Neutrophil (primary cell): ENCODE measurements at regions not wholly inside any gene's neighbourhood (a gene's known extent, or its start where the extent isn't known, plus 50 kb on each side); places are given as distances from the start of the nearest gene placed in this dataset.
A peak's percentile ranks its signal among the peaks of the same experiment; 100 is the strongest.
"Not testable (repeated sequence)": the region's sequence is repeated elsewhere in the genome, so short reads cannot be mapped to it uniquely, and the experiment has no call there.

ENCODE experiments used
- H3K27ac ChIP-seq: fragments of 200-600 bp; sonication (generic); 2 replicates; pipeline ENCODE4 v1.5.1; 2016; ENCODE audit warnings: mild to moderate bottlenecking, moderate library complexity
- H3K27me3 ChIP-seq: fragments of 200-600 bp; sonication (generic); 2 replicates; pipeline ENCODE4 v1.6.0; 2016; ENCODE audit warnings: mild to moderate bottlenecking
- H3K36me3 ChIP-seq: fragments of 200-600 bp; sonication (generic); 2 replicates; pipeline ENCODE4 v1.5.1; 2017
- H3K4me1 ChIP-seq, 2 experiments: fragments of 200-600 bp in 1 of 2; sonication (generic) in 1 of 2; 1 replicate in 1 of 2; 2 replicates in 1 of 2; pipeline versions ENCODE4 v1.5.1 to v1.6.1; 2013 to 2016; ENCODE audit warnings: low read depth in 1 of 2, low read length in 1 of 2, mild to moderate bottlenecking in 1 of 2, moderate library complexity in 1 of 2; ENCODE audit not compliant: control insufficient read depth in 1 of 2, insufficient read depth in 1 of 2
- H3K4me3 ChIP-seq, 2 experiments: fragments of 200-600 bp in 1 of 2; sonication (generic) in 1 of 2; 1 replicate in 1 of 2; 2 replicates in 1 of 2; pipeline ENCODE4 v1.5.1; 2013 to 2016; ENCODE audit warnings: low read depth in 1 of 2, low read length in 1 of 2, mild to moderate bottlenecking in 1 of 2, moderate library complexity in 1 of 2
- H3K9me3 ChIP-seq: fragments of 200-600 bp; sonication (generic); 2 replicates; pipeline ENCODE4 v1.5.1; 2016
- TF ChIP-seq, protein P1 (sequence below): fragments of 200-600 bp; sonication (generic); IDR thresholded peaks from 2 replicates; pipeline ENCODE4 v1.5.1; 2016; ENCODE audit warnings: antibody characterized with exemption

- Histone ChIP-seq H3K27me3 (peaks cover 29% of the 10 kb centered on the region), H3K36me3 (no peaks in the 10 kb centered on the region), H3K4me1 (peaks cover 0 to 4% of the 10 kb centered on the region in 2 experiments), H3K9me3 (no peaks in the 10 kb centered on the region), H3K27ac (no peak overlapping the region), H3K4me3 (peak overlapping the region in 1 of 2 experiments; percentile 24)
- TF ChIP-seq, protein P1, sequence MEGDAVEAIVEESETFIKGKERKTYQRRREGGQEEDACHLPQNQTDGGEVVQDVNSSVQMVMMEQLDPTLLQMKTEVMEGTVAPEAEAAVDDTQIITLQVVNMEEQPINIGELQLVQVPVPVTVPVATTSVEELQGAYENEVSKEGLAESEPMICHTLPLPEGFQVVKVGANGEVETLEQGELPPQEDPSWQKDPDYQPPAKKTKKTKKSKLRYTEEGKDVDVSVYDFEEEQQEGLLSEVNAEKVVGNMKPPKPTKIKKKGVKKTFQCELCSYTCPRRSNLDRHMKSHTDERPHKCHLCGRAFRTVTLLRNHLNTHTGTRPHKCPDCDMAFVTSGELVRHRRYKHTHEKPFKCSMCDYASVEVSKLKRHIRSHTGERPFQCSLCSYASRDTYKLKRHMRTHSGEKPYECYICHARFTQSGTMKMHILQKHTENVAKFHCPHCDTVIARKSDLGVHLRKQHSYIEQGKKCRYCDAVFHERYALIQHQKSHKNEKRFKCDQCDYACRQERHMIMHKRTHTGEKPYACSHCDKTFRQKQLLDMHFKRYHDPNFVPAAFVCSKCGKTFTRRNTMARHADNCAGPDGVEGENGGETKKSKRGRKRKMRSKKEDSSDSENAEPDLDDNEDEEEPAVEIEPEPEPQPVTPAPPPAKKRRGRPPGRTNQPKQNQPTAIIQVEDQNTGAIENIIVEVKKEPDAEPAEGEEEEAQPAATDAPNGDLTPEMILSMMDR, result peak; percentile 92
These were observed 272.5 kb downstream of the RRAGC start for GRCh38 chr1:38586993-38587646.

DNA sequence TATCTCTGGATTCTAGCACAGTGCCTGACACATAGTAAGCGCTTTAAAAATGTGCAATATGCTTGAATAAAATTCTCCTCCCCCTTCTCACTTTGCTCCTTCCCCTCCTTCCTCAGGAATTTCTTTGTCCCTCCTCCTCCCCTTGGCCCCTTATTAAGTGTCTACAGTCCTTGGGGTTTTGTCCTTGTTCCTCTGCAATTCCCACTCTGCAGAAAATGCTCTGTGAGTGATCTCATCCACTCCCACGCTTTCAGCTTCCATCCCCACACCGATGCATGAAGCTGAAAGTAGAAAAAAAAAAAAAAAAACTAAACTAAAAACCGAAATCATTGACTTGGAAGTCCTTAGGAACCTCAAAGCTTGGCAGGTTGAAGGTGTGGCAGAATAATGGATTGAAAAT, 273.6 kb downstream of the RRAGC start:
- H3K4me1 ChIP-seq, result peaks cover 0 to 4% of the 10 kb centered on the region in 2 experiments
- H3K4me3 ChIP-seq, result no peak overlapping the region
- no peaks in the 10 kb centered on the region for H3K36me3 ChIP-seq
- no peak overlapping the region for H3K27ac ChIP-seq
- no peaks in the 10 kb centered on the region for H3K9me3 ChIP-seq
- H3K27me3 ChIP-seq, result peaks cover 37% of the 10 kb centered on the region
- TF ChIP-seq, protein P1, result no peak

DNA sequence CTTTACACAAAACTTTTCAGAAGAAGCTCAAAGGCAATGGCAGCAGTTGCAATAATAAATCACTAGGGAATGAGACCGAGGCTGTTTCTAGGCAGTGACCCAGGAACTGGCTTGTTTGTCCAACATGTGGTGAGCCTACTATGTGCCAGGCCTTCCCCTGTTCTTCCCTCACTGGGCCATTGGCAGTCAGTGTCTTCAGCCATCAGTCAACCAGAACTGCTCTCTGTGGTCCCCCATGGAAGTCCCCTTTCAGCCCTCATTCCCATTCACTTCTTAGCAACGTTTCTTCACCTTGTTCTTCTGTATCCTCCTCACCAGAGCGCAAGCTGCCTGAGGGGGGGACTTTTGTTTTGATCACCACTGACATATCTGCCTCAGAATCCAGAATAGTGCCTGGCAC, 274.1 kb downstream of the RRAGC start:
- TF ChIP-seq, protein P1, result no peak
- Histone ChIP-seq H3K27ac (no peak overlapping the region), H3K9me3 (no peaks in the 10 kb centered on the region), H3K4me3 (no peak overlapping the region), H3K4me1 (peaks cover 0 to 4% of the 10 kb centered on the region in 2 experiments), H3K27me3 (peaks cover 37% of the 10 kb centered on the region), H3K36me3 (no peaks in the 10 kb centered on the region)

- H3K4me1 ChIP-seq, result peaks cover 0 to 4% of the 10 kb centered on the region in 2 experiments
These were observed 274.9 kb downstream of the RRAGC start for GRCh38 chr1:38584448-38585355.

GRCh38 chr1:38583287-38583686, 276.3 kb downstream of the RRAGC start:
- H3K27ac ChIP-seq, H3K36me3 ChIP-seq, H3K9me3 ChIP-seq, H3K4me3 ChIP-seq, H3K4me1 ChIP-seq: not testable (repeated sequence)
- peaks cover 58% of the 10 kb centered on the region for H3K27me3 ChIP-seq

More at GRCh38 chr1:38584448-38585355, 274.9 kb downstream of the RRAGC start:
- no peaks in the 10 kb centered on the region for H3K9me3 ChIP-seq
- no peak overlapping the region for H3K27ac ChIP-seq
- H3K36me3 ChIP-seq, result no peaks in the 10 kb centered on the region
- TF ChIP-seq, protein P1, result no peak
- peaks cover 44% of the 10 kb centered on the region for H3K27me3 ChIP-seq
- no peak overlapping the region for H3K4me3 ChIP-seq

- Histone ChIP-seq H3K4me1 (peaks cover 17 to 18% of the 10 kb centered on the region in 2 experiments), H3K36me3 (no peaks in the 10 kb centered on the region), H3K4me3 (no peak overlapping the region), H3K27ac (no peak overlapping the region), H3K9me3 (no peaks in the 10 kb centered on the region), H3K27me3 (peaks cover 76% of the 10 kb centered on the region)
- TF ChIP-seq, protein P1, result no peak
These were observed 278.2 kb downstream of the RRAGC start for GRCh38 chr1:38581396-38581795.
